ENCODE measurements at regions not wholly inside any gene's neighbourhood (a gene's known extent, or its start where the extent isn't known, plus 50 kb on each side); places are given as distances from the start of the nearest gene placed in this dataset.

- Histone ChIP-seq H3K4me1 (ENCODE audit: insufficient read depth, poor library complexity, severe bottlenecking) (no peaks in the 10 kb centered on the region), H3K27ac (ENCODE audit: poor library complexity, severe bottlenecking) (no peak overlapping the region), H3K27me3 (ENCODE audit: insufficient read depth, poor library complexity, severe bottlenecking) (no peaks in the 10 kb centered on the region), H3K9me3 (ENCODE audit: severe bottlenecking) (peaks cover 2% of the 10 kb centered on the region), H3K36me3 (ENCODE audit: low read depth) (no peaks in the 10 kb centered on the region), H3K4me3 (ENCODE audit: severe bottlenecking) (no peak overlapping the region)
- ATAC-seq (ENCODE audit: low read depth), result no peak
- no peak for DNase-seq (ENCODE audit: low spot score)
- TF ChIP-seq CTCF (IDR thresholded peaks at IDR 0.05; ENCODE audit: poor library complexity, severe bottlenecking), result no peak
Observed at GRCh38 chr12:128190052-128190451, 76.9 kb upstream of the TMEM132C start.

- Histone ChIP-seq H3K4me3 (ENCODE audit: severe bottlenecking) (no peak overlapping the region), H3K9me3 (ENCODE audit: severe bottlenecking) (peaks cover 2% of the 10 kb centered on the region), H3K27ac (ENCODE audit: poor library complexity, severe bottlenecking) (no peak overlapping the region), H3K36me3 (ENCODE audit: low read depth) (no peaks in the 10 kb centered on the region), H3K27me3 (ENCODE audit: insufficient read depth, poor library complexity, severe bottlenecking) (no peaks in the 10 kb centered on the region), H3K4me1 (ENCODE audit: insufficient read depth, poor library complexity, severe bottlenecking) (no peaks in the 10 kb centered on the region)
- no peak for DNase-seq (ENCODE audit: low spot score)
- no peak for ATAC-seq (ENCODE audit: low read depth)
- peak; percentile 19 for TF ChIP-seq CTCF (IDR thresholded peaks at IDR 0.05; ENCODE audit: poor library complexity, severe bottlenecking)
Observed at GRCh38 chr12:128190614-128191013, 76.4 kb upstream of the TMEM132C start.

- H3K36me3 ChIP-seq (ENCODE audit: low read depth), result no peaks in the 10 kb centered on the region
- no peak overlapping the region for H3K27ac ChIP-seq (ENCODE audit: poor library complexity, severe bottlenecking)
- H3K4me3 ChIP-seq (ENCODE audit: severe bottlenecking), result no peak overlapping the region
- no peak for DNase-seq (ENCODE audit: low spot score)
- no peak for ATAC-seq (ENCODE audit: low read depth)
- no peaks in the 10 kb centered on the region for H3K27me3 ChIP-seq (ENCODE audit: insufficient read depth, poor library complexity, severe bottlenecking)
- no peak for TF ChIP-seq CTCF (IDR thresholded peaks at IDR 0.05; ENCODE audit: poor library complexity, severe bottlenecking)
- no peaks in the 10 kb centered on the region for H3K4me1 ChIP-seq (ENCODE audit: insufficient read depth, poor library complexity, severe bottlenecking)
- H3K9me3 ChIP-seq (ENCODE audit: severe bottlenecking), result peaks cover 2% of the 10 kb centered on the region
Observed at GRCh38 chr12:128191380-128191779, 75.6 kb upstream of the TMEM132C start.

GRCh38 chr12:128204711-128205110 is 62.3 kb upstream of the TMEM132C start:
- H3K9me3 ChIP-seq (ENCODE audit: severe bottlenecking), result peaks cover 6% of the 10 kb centered on the region
- no peak for ATAC-seq (ENCODE audit: low read depth)
- H3K4me1 ChIP-seq (ENCODE audit: insufficient read depth, poor library complexity, severe bottlenecking), result no peaks in the 10 kb centered on the region
- H3K4me3 ChIP-seq (ENCODE audit: severe bottlenecking), result no peak overlapping the region
- DNase-seq (ENCODE audit: low spot score), result no peak
- no peak overlapping the region for H3K27ac ChIP-seq (ENCODE audit: poor library complexity, severe bottlenecking)
- TF ChIP-seq CTCF (IDR thresholded peaks at IDR 0.05; ENCODE audit: poor library complexity, severe bottlenecking), result no peak
- H3K36me3 ChIP-seq (ENCODE audit: low read depth), result no peaks in the 10 kb centered on the region
- H3K27me3 ChIP-seq (ENCODE audit: insufficient read depth, poor library complexity, severe bottlenecking), result no peaks in the 10 kb centered on the region

- ATAC-seq (ENCODE audit: low read depth), result no peak
- no peaks in the 10 kb centered on the region for H3K27me3 ChIP-seq (ENCODE audit: insufficient read depth, poor library complexity, severe bottlenecking)
- H3K9me3 ChIP-seq (ENCODE audit: severe bottlenecking), result peaks cover 6% of the 10 kb centered on the region
- no peak for DNase-seq (ENCODE audit: low spot score)
- TF ChIP-seq CTCF (IDR thresholded peaks at IDR 0.05; ENCODE audit: poor library complexity, severe bottlenecking), result no peak
- H3K4me3 ChIP-seq (ENCODE audit: severe bottlenecking), result no peak overlapping the region
- no peak overlapping the region for H3K27ac ChIP-seq (ENCODE audit: poor library complexity, severe bottlenecking)
- no peaks in the 10 kb centered on the region for H3K36me3 ChIP-seq (ENCODE audit: low read depth)
- H3K4me1 ChIP-seq (ENCODE audit: insufficient read depth, poor library complexity, severe bottlenecking), result no peaks in the 10 kb centered on the region
Observed at GRCh38 chr12:128205145-128205544, 61.8 kb upstream of the TMEM132C start.
